ENCODE measurements at regions not wholly inside any gene's neighbourhood (a gene's known extent, or its start where the extent isn't known, plus 50 kb on each side); places are given as distances from the start of the nearest gene placed in this dataset.
"Not testable (repeated sequence)": the region's sequence is repeated elsewhere in the genome, so short reads cannot be mapped to it uniquely, and the experiment has no call there.

GRCh38 chr15:56568466-56569167, 103.7 kb upstream of the MNS1 start:
- TF ChIP-seq CTCF (IDR thresholded peaks at IDR 0.05): no peak
- no peak for TF ChIP-seq POLR2A (IDR thresholded peaks at IDR 0.05)
- intact Hi-C loops (cut with DNase I; ENCODE audit: low total_unique reads): no loop called here
- 85 to 86% methylated on average over 4 of the region's 4 CpGs for WGBS, 2 donors
- no peak for DNase-seq (ENCODE audit: low spot score in 2 of 2)
- H3K4me3 ChIP-seq (ENCODE audit: low read depth, poor library complexity, severe bottlenecking): no peak overlapping the region

DNA sequence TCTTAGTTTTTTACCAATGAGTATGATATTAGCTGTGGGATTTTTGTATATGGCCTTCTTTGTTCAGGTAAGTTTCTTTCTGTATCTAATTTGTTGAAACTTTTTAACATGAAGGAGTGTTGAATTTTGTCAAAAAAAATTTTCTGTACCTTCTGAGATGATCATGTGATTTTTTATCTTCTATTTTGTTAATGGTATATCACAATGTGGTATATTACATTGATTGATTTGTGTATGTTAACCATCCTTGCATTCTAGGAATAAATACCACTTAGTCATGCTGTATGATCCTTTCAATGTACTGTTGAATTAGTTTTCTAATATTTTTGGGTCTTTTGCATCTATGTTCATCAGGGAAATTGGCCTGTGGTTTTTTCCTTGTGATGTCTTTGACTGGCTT, 92.5 kb upstream of the MNS1 start:
- no peak for TF ChIP-seq POLR2A (IDR thresholded peaks at IDR 0.05)
- TF ChIP-seq CTCF (IDR thresholded peaks at IDR 0.05): no peak
- intact Hi-C loops (cut with DNase I; ENCODE audit: low total_unique reads): no loop called here
- no peak for DNase-seq (ENCODE audit: low spot score in 2 of 2)

DNA sequence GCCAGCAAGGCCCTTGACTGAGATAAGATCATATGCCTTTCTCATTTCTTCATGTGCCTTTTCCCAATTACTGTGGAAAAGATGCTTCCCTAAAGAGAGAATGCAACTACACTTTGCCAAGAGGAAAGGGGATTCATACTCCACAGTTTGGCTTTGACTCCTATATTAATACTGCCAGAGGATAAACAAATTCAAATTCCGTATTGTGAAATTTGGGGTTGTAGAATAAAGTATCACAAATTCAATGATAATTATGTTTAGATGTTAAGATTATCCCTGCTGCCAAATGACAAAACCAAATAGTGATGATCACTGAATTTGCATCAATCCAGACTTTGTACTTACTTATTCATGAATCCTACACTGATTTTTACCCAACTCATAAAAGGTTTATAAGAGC, 88.5 kb upstream of the MNS1 start:
- intact Hi-C loops (cut with DNase I; ENCODE audit: low total_unique reads): no loop called here
- TF ChIP-seq POLR2A (IDR thresholded peaks at IDR 0.05): no peak
- TF ChIP-seq CTCF (IDR thresholded peaks at IDR 0.05): no peak
- no peak overlapping the region for H3K4me3 ChIP-seq (ENCODE audit: low read depth, poor library complexity, severe bottlenecking)
- no peak for DNase-seq (ENCODE audit: low spot score in 2 of 2)
- WGBS, 2 donors: 47 to 77% methylated on average over 1 of the region's 1 CpG

More for the DNA sequence above, 92.5 kb upstream of the MNS1 start:
- H3K4me3 ChIP-seq (ENCODE audit: low read depth, poor library complexity, severe bottlenecking): no peak overlapping the region

GRCh38 chr15:56552659-56553058, 87.7 kb upstream of the MNS1 start:
- intact Hi-C loops (cut with DNase I; ENCODE audit: low total_unique reads): no loop called here
- WGBS, 2 donors: 83 to 86% methylated on average over 1 of the region's 1 CpG
- DNase-seq (ENCODE audit: low spot score in 2 of 2): no peak
- H3K4me3 ChIP-seq (ENCODE audit: low read depth, poor library complexity, severe bottlenecking): no peak overlapping the region
- TF ChIP-seq POLR2A (IDR thresholded peaks at IDR 0.05): no peak
- no peak for TF ChIP-seq CTCF (IDR thresholded peaks at IDR 0.05)

GRCh38 chr15:56540570-56540969, 75.6 kb upstream of the MNS1 start:
- DNase-seq (ENCODE audit: low spot score in 2 of 2); intact Hi-C loops (cut with DNase I; ENCODE audit: low total_unique reads); H3K4me3 ChIP-seq (ENCODE audit: low read depth, poor library complexity, severe bottlenecking): not testable (repeated sequence)
- 89 to 91% methylated on average over 24 of the region's 24 CpGs for WGBS, 2 donors

- H3K4me3 ChIP-seq (ENCODE audit: low read depth, poor library complexity, severe bottlenecking); intact Hi-C loops (cut with DNase I; ENCODE audit: low total_unique reads); DNase-seq (ENCODE audit: low spot score in 2 of 2): not testable (repeated sequence)
- 95 to 97% methylated on average over 22 of the region's 22 CpGs for WGBS, 2 donors
Observed at GRCh38 chr15:56540157-56540556, 75.2 kb upstream of the MNS1 start.

DNA sequence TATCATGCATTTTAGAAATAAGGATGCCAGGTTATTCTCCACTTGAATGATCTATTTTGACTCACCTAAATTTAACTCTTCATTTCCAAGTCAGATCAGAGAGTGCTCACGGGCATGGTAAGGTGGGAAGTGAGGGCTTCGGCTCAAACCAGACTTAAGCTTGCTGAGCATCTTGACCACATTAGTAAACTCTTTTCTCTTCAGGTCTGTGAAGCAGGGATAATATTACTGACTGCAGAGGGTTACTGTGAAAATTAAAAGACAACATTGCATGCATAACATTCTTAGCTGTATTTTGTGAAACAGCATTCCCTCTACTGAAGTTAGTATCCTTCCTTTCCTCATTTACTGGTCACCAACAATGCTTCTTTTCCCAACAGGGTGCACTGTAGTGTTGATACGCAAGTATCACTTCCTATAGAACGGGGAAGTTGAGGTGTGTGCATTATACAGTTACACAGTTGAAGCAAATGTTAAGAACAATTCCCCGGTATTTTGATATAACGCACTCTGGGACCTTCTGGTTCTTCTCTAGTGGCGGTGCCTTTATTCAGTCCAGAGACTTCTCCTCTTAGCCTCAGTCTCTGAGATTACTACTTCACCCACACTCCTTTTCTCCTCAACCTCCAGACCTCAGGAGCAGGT, 74.1 kb upstream of the MNS1 start:
- WGBS, 2 donors: 92 to 95% methylated on average over 7 of the region's 7 CpGs
- no peak for TF ChIP-seq CTCF (IDR thresholded peaks at IDR 0.05)
- no peak for TF ChIP-seq POLR2A (IDR thresholded peaks at IDR 0.05)
- H3K4me3 ChIP-seq (ENCODE audit: low read depth, poor library complexity, severe bottlenecking): no peak overlapping the region
- no peak for DNase-seq (ENCODE audit: low spot score in 2 of 2)
- intact Hi-C loops (cut with DNase I; ENCODE audit: low total_unique reads): no loop called here

Measured in lower leg skin (tissue), 4 donors.